Hepatocyte (in vitro differentiated cells): ENCODE measurements at regions not wholly inside any gene's neighbourhood (a gene's known extent, or its start where the extent isn't known, plus 50 kb on each side); places are given as distances from the start of the nearest gene placed in this dataset.

Experiments used
- CTCF ChIP-seq: fragments of 200-600 bp; sonication (generic); IDR thresholded peaks from 2 replicates; pipeline ENCODE4 v1.5.1; 2016; ENCODE audit warnings: antibody characterized with exemption, mild to moderate bottlenecking; ENCODE audit not compliant: poor library complexity
- EZH2 ChIP-seq: fragments of 200-600 bp; sonication (generic); IDR thresholded peaks from 2 replicates; pipeline ENCODE4 v1.6.1; 2016; ENCODE audit warnings: antibody characterized with exemption, mild to moderate bottlenecking, borderline replicate concordance

- no peak for TF ChIP-seq CTCF
- no peak for TF ChIP-seq EZH2
Measured at GRCh38 chr13:29943273-29943672, 92.9 kb upstream of the UBL3 start.
